Astrocyte (in vitro differentiated cells and primary cell): ENCODE measurements at regions not wholly inside any gene's neighbourhood (a gene's known extent, or its start where the extent isn't known, plus 50 kb on each side); places are given as distances from the start of the nearest gene placed in this dataset.

Experiments used
- DNase-seq: peaks from one replicate; pipeline ENCODE4 v3.0.0-alpha.2; 2010; ENCODE audit warnings: low read depth
- FAIRE-seq: peaks from 2 replicates; lab custom pipeline; 2011; peaks lifted over from hg19 to GRCh38; lab: Jason Lieb, UNC
- H2AFZ ChIP-seq: 2 replicates; pipeline ENCODE4 v1.6.0; 2012; ENCODE audit warnings: low read depth, low read length, inconsistent platforms
- H3K27ac ChIP-seq: 2 replicates; pipeline ENCODE4 v1.5.1; 2011; ENCODE audit warnings: low read depth, low read length, inconsistent platforms
- H3K27me3 ChIP-seq: 2 replicates; pipeline ENCODE4 v1.6.0; 2011; ENCODE audit warnings: low read length, inconsistent platforms; ENCODE audit not compliant: insufficient read depth
- H3K36me3 ChIP-seq: 2 replicates; pipeline ENCODE4 v1.5.1; 2011; ENCODE audit warnings: low read length, inconsistent platforms; ENCODE audit not compliant: insufficient read depth
- H3K4me1 ChIP-seq: 2 replicates; pipeline ENCODE4 v1.5.1; 2011; ENCODE audit warnings: low read length, inconsistent platforms; ENCODE audit not compliant: insufficient read depth
- H3K4me2 ChIP-seq: 2 replicates; pipeline ENCODE4 v1.6.0; 2012; ENCODE audit warnings: low read length, inconsistent platforms
- H3K4me3 ChIP-seq: 2 replicates; pipeline ENCODE4 v1.5.1; 2011; ENCODE audit warnings: low read depth, mild to moderate bottlenecking, low read length, inconsistent platforms; ENCODE audit not compliant: insufficient read depth
- H3K79me2 ChIP-seq: 2 replicates; pipeline ENCODE4 v1.6.0; 2012; ENCODE audit warnings: mild to moderate bottlenecking, low read length, inconsistent platforms; ENCODE audit not compliant: insufficient read depth
- H3K9ac ChIP-seq: 2 replicates; pipeline ENCODE4 v1.6.0; 2012; ENCODE audit warnings: mild to moderate bottlenecking, low read length, inconsistent platforms
- H3K9me3 ChIP-seq: 2 replicates; pipeline ENCODE4 v1.5.1; 2012; ENCODE audit warnings: low read depth, mild to moderate bottlenecking, low read length, inconsistent platforms; ENCODE audit not compliant: insufficient read depth
- H4K20me1 ChIP-seq: 2 replicates; pipeline ENCODE4 v1.6.0; 2012; ENCODE audit warnings: low read length, inconsistent platforms; ENCODE audit not compliant: insufficient read depth
- H3K27ac Mint-ChIP-seq: one replicate; pipeline ENCODE4 v1.8.0; 2021; ENCODE audit warnings: mild to moderate bottlenecking, mixed read lengths; ENCODE audit not compliant: unreplicated experiment
- H3K27me3 Mint-ChIP-seq: one replicate; pipeline ENCODE4 v1.8.0; 2021; ENCODE audit warnings: low read depth, mixed read lengths; ENCODE audit not compliant: unreplicated experiment
- H3K36me3 Mint-ChIP-seq: one replicate; pipeline ENCODE4 v1.8.0; 2021; ENCODE audit warnings: low read depth, mixed read lengths; ENCODE audit not compliant: unreplicated experiment
- H3K4me1 Mint-ChIP-seq: one replicate; pipeline ENCODE4 v1.8.0; 2021; ENCODE audit warnings: low read depth, mixed read lengths; ENCODE audit not compliant: unreplicated experiment
- H3K4me3 Mint-ChIP-seq: one replicate; pipeline ENCODE4 v1.8.0; 2021; ENCODE audit warnings: mild to moderate bottlenecking, moderate library complexity, mixed read lengths; ENCODE audit not compliant: unreplicated experiment
- H3K9me3 Mint-ChIP-seq: one replicate; pipeline ENCODE4 v1.8.0; 2021; ENCODE audit warnings: mild to moderate bottlenecking, mixed read lengths; ENCODE audit not compliant: unreplicated experiment
- EZH2 ChIP-seq: IDR thresholded peaks from 2 replicates; pipeline ENCODE4 v1.6.1; 2012; ENCODE audit warnings: mild to moderate bottlenecking, low read length, inconsistent platforms; ENCODE audit not compliant: insufficient read depth
- TF ChIP-seq, protein P1 (sequence below): IDR thresholded peaks from 2 replicates; pipeline ENCODE4 v1.5.1; 2011; ENCODE audit warnings: low read depth, mild to moderate bottlenecking, inconsistent platforms, low read length, moderate library complexity; ENCODE audit not compliant: insufficient read depth

DNA sequence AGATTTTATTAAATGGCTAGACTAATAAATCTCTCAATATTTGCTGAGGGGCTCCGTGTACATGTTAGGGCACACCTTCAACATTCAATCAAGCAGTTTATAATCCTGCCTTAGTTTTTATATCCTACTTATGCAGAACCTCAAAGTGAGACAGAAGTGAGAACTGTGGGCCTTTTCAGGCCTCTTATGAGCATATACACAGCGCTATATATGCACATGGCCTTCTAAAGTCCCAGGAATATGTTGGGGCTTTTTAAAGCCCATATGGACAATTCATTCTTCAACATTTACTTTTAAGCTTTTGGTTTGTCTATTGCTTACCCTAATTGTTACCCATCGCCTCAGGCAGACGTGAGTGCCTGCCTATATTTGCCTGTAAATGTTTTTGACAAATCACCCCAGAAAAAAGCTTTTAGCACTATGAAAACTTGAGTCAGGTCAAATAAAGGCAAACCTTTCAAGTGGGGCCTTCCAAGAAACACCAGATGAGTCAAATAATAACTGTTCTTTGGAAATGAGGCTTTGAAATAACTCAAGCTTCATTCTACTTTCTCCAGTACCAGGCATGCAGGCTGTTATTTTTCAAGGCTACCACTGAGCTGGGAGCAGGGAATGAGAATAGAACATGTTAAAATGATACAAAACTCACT lies 58.2 kb downstream of the ESM1 start:
- H2AFZ ChIP-seq: no peak overlapping the region
- no peaks in the 10 kb centered on the region for H3K4me1 ChIP-seq
- Mint-ChIP-seq H3K27me3 (no peaks in the 10 kb centered on the region), H3K4me3 (no peak overlapping the region), H3K9me3 (peaks cover 2% of the 10 kb centered on the region), H3K4me1 (no peaks in the 10 kb centered on the region), H3K27ac (no peak overlapping the region), H3K36me3 (no peaks in the 10 kb centered on the region)
- no peak overlapping the region for H3K9ac ChIP-seq
- DNase-seq (no peak), FAIRE-seq (no peak)
- H3K4me3 ChIP-seq: no peak overlapping the region
- no peaks in the 10 kb centered on the region for H3K36me3 ChIP-seq
- TF ChIP-seq EZH2: no peak
- TF ChIP-seq, protein P1, sequence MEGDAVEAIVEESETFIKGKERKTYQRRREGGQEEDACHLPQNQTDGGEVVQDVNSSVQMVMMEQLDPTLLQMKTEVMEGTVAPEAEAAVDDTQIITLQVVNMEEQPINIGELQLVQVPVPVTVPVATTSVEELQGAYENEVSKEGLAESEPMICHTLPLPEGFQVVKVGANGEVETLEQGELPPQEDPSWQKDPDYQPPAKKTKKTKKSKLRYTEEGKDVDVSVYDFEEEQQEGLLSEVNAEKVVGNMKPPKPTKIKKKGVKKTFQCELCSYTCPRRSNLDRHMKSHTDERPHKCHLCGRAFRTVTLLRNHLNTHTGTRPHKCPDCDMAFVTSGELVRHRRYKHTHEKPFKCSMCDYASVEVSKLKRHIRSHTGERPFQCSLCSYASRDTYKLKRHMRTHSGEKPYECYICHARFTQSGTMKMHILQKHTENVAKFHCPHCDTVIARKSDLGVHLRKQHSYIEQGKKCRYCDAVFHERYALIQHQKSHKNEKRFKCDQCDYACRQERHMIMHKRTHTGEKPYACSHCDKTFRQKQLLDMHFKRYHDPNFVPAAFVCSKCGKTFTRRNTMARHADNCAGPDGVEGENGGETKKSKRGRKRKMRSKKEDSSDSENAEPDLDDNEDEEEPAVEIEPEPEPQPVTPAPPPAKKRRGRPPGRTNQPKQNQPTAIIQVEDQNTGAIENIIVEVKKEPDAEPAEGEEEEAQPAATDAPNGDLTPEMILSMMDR: no peak
- no peaks in the 10 kb centered on the region for H3K9me3 ChIP-seq
- no peak overlapping the region for H3K4me2 ChIP-seq
- H3K27me3 ChIP-seq: peaks cover 3% of the 10 kb centered on the region
- H4K20me1 ChIP-seq: no peaks in the 10 kb centered on the region
- no peaks in the 10 kb centered on the region for H3K79me2 ChIP-seq
- H3K27ac ChIP-seq: no peak overlapping the region

DNA sequence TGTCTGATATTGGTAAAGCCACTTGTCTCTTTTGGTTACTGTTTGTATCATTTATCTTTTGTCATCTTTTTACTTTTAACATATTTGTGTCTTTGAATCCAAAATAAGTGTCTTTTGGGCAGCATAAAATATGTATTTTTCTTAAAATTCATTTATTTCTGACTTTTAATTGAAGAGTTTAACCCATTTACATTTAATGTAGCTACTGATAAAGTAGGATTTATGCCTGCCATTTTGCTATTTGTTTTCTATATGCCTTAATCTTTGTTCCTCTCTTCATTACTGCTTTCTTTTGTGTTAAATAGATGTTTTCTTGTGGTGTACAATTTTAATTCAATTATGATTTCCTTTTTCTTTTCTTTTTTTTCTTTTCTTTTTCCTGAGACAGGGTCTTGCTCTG lies 60.9 kb downstream of the ESM1 start:
- FAIRE-seq (no peak), DNase-seq (no peak)
- no peaks in the 10 kb centered on the region for H3K9me3 ChIP-seq
- Mint-ChIP-seq H3K27me3 (peaks cover 5% of the 10 kb centered on the region), H3K27ac (no peak overlapping the region), H3K4me1 (no peaks in the 10 kb centered on the region), H3K36me3 (no peaks in the 10 kb centered on the region), H3K4me3 (no peak overlapping the region), H3K9me3 (peaks cover 2% of the 10 kb centered on the region)
- TF ChIP-seq EZH2: no peak
- TF ChIP-seq, protein P1: no peak
- H3K27me3 ChIP-seq: no peaks in the 10 kb centered on the region
- no peak overlapping the region for H2AFZ ChIP-seq
- H3K4me3 ChIP-seq: no peak overlapping the region
- H3K27ac ChIP-seq: no peak overlapping the region
- H3K4me2 ChIP-seq: no peak overlapping the region
- H3K9ac ChIP-seq: no peak overlapping the region
- H3K4me1 ChIP-seq: no peaks in the 10 kb centered on the region
- no peaks in the 10 kb centered on the region for H3K79me2 ChIP-seq
- no peaks in the 10 kb centered on the region for H4K20me1 ChIP-seq
- H3K36me3 ChIP-seq: no peaks in the 10 kb centered on the region

DNA sequence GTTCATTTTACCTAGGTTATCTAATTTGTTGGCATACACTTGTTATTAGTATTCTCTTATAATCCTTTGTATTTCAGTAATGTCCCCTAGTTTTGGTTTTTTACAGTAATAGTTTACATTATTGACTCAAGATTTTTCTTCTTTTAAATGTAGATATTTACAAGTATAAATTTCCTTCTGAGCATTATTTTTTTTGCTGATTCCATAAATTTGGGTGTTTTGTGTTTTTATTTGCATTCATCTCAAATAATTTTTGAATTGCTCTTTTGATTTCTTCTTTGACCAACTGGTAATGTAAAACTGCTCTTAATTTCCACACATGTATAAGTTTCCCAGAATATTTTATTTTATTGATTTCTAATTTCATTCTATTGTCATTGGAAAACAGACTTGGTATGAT lies 68.1 kb downstream of the ESM1 start:
- no peak overlapping the region for H3K9ac ChIP-seq
- H3K4me3 ChIP-seq: no peak overlapping the region
- H3K4me1 ChIP-seq: no peaks in the 10 kb centered on the region
- Mint-ChIP-seq H3K4me3 (no peak overlapping the region), H3K36me3 (no peaks in the 10 kb centered on the region), H3K27ac (no peak overlapping the region), H3K27me3 (peaks cover 13% of the 10 kb centered on the region), H3K4me1 (no peaks in the 10 kb centered on the region), H3K9me3 (no peaks in the 10 kb centered on the region)
- TF ChIP-seq, protein P1: no peak
- no peak for TF ChIP-seq EZH2
- H3K27ac ChIP-seq: no peak overlapping the region
- DNase-seq (no peak), FAIRE-seq (no peak)
- H4K20me1 ChIP-seq: no peaks in the 10 kb centered on the region
- peaks cover 4% of the 10 kb centered on the region for H3K27me3 ChIP-seq
- H3K79me2 ChIP-seq: no peaks in the 10 kb centered on the region
- no peak overlapping the region for H2AFZ ChIP-seq
- no peak overlapping the region for H3K4me2 ChIP-seq
- H3K36me3 ChIP-seq: no peaks in the 10 kb centered on the region
- H3K9me3 ChIP-seq: no peaks in the 10 kb centered on the region
